GM12878 (cell line): ENCODE measurements at regions not wholly inside any gene's neighbourhood (a gene's known extent, or its start where the extent isn't known, plus 50 kb on each side); places are given as distances from the start of the nearest gene placed in this dataset.

Experiments used
- CHD4 ChIP-seq: fragments of 200-600 bp; sonication (generic); IDR thresholded peaks from 2 replicates; pipeline ENCODE4 v1.6.1; 2016; ENCODE audit warnings: mild to moderate bottlenecking
- KDM1A ChIP-seq: fragments of 200-600 bp; sonication (generic); IDR thresholded peaks from 2 replicates; pipeline ENCODE4 v1.6.1; 2016; ENCODE audit warnings: borderline replicate concordance
- POU2F2 ChIP-seq: IDR thresholded peaks from 3 replicates; pipeline ENCODE4 v1.6.1; 2011; ENCODE audit warnings: low read depth, mild to moderate bottlenecking, low read length, borderline replicate concordance
- TF ChIP-seq, protein P1 (sequence below): IDR thresholded peaks from 2 replicates; pipeline ENCODE4 v1.6.1; 2012; ENCODE audit warnings: improper control_type of control experiment, low read depth, low read length; ENCODE audit not compliant: insufficient replicate concordance
- TF ChIP-seq, protein P2 (sequence below): IDR thresholded peaks from 2 replicates; pipeline ENCODE4 v1.6.1; 2012; ENCODE audit warnings: low read depth, low read length, improper control_type of control experiment
- TF ChIP-seq, protein P3 (sequence below): IDR thresholded peaks from 2 replicates; pipeline ENCODE4 v1.6.1; 2011; ENCODE audit warnings: borderline replicate concordance, low read depth, mild to moderate bottlenecking, moderate library complexity, mixed read lengths, low read length; ENCODE audit not compliant: insufficient read depth; ENCODE audit errors: extremely low read length
- TF ChIP-seq, protein P4 (sequence below): fragments of 450-650 bp; formaldehyde crosslinking; IDR thresholded peaks from 2 replicates; pipeline ENCODE4 v1.5.0; 2022; ENCODE audit warnings: mild to moderate bottlenecking, missing genetic modification characterization

DNA sequence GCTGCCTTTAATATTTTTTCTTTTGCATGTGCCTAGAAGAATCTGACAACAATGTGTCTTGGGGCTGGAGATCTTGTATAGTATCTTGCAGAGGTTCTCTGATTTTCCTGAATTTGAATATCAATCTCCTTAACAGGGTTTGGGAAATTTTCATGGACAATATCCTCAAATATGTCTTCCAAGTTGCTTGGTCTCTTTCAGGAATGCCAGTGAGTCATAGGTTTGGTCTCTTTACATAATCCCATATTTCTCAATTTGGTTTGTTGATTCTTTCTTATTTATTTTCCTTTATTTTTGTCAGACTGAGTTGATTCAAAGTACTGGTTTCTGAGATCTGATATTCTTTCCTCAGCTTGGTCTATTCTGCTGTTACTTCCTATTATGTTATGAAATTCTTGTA, 208.7 kb upstream of the GLI3 start (continued):
- TF ChIP-seq, protein P1, sequence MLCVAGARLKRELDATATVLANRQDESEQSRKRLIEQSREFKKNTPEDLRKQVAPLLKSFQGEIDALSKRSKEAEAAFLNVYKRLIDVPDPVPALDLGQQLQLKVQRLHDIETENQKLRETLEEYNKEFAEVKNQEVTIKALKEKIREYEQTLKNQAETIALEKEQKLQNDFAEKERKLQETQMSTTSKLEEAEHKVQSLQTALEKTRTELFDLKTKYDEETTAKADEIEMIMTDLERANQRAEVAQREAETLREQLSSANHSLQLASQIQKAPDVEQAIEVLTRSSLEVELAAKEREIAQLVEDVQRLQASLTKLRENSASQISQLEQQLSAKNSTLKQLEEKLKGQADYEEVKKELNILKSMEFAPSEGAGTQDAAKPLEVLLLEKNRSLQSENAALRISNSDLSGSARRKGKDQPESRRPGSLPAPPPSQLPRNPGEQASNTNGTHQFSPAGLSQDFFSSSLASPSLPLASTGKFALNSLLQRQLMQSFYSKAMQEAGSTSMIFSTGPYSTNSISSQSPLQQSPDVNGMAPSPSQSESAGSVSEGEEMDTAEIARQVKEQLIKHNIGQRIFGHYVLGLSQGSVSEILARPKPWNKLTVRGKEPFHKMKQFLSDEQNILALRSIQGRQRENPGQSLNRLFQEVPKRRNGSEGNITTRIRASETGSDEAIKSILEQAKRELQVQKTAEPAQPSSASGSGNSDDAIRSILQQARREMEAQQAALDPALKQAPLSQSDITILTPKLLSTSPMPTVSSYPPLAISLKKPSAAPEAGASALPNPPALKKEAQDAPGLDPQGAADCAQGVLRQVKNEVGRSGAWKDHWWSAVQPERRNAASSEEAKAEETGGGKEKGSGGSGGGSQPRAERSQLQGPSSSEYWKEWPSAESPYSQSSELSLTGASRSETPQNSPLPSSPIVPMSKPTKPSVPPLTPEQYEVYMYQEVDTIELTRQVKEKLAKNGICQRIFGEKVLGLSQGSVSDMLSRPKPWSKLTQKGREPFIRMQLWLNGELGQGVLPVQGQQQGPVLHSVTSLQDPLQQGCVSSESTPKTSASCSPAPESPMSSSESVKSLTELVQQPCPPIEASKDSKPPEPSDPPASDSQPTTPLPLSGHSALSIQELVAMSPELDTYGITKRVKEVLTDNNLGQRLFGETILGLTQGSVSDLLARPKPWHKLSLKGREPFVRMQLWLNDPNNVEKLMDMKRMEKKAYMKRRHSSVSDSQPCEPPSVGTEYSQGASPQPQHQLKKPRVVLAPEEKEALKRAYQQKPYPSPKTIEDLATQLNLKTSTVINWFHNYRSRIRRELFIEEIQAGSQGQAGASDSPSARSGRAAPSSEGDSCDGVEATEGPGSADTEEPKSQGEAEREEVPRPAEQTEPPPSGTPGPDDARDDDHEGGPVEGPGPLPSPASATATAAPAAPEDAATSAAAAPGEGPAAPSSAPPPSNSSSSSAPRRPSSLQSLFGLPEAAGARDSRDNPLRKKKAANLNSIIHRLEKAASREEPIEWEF, result no peak
- TF ChIP-seq, protein P2, sequence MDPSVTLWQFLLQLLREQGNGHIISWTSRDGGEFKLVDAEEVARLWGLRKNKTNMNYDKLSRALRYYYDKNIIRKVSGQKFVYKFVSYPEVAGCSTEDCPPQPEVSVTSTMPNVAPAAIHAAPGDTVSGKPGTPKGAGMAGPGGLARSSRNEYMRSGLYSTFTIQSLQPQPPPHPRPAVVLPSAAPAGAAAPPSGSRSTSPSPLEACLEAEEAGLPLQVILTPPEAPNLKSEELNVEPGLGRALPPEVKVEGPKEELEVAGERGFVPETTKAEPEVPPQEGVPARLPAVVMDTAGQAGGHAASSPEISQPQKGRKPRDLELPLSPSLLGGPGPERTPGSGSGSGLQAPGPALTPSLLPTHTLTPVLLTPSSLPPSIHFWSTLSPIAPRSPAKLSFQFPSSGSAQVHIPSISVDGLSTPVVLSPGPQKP, result no peak
- TF ChIP-seq POU2F2 (no peak), KDM1A (no peak), CHD4 (no peak)
- TF ChIP-seq, protein P3, sequence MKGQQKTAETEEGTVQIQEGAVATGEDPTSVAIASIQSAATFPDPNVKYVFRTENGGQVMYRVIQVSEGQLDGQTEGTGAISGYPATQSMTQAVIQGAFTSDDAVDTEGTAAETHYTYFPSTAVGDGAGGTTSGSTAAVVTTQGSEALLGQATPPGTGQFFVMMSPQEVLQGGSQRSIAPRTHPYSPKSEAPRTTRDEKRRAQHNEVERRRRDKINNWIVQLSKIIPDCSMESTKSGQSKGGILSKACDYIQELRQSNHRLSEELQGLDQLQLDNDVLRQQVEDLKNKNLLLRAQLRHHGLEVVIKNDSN, result no peak
- TF ChIP-seq, protein P4, sequence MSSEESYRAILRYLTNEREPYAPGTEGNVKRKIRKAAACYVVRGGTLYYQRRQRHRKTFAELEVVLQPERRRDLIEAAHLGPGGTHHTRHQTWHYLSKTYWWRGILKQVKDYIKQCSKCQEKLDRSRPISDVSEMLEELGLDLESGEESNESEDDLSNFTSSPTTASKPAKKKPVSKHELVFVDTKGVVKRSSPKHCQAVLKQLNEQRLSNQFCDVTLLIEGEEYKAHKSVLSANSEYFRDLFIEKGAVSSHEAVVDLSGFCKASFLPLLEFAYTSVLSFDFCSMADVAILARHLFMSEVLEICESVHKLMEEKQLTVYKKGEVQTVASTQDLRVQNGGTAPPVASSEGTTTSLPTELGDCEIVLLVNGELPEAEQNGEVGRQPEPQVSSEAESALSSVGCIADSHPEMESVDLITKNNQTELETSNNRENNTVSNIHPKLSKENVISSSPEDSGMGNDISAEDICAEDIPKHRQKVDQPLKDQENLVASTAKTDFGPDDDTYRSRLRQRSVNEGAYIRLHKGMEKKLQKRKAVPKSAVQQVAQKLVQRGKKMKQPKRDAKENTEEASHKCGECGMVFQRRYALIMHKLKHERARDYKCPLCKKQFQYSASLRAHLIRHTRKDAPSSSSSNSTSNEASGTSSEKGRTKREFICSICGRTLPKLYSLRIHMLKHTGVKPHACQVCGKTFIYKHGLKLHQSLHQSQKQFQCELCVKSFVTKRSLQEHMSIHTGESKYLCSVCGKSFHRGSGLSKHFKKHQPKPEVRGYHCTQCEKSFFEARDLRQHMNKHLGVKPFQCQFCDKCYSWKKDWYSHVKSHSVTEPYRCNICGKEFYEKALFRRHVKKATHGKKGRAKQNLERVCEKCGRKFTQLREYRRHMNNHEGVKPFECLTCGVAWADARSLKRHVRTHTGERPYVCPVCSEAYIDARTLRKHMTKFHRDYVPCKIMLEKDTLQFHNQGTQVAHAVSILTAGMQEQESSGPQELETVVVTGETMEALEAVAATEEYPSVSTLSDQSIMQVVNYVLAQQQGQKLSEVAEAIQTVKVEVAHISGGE (CRISPR knock-in tag), result no peak
- TF ChIP-seq, all 136 proteins: peak for 0
